CD1c-positive myeloid dendritic cell (primary cell): ENCODE measurements at regions not wholly inside any gene's neighbourhood (a gene's known extent, or its start where the extent isn't known, plus 50 kb on each side); places are given as distances from the start of the nearest gene placed in this dataset.

Experiments
- DNase-seq: peaks from one replicate; pipeline ENCODE4 v3.0.0-alpha.2; 2016; ENCODE audit errors: extremely low spot score

DNA sequence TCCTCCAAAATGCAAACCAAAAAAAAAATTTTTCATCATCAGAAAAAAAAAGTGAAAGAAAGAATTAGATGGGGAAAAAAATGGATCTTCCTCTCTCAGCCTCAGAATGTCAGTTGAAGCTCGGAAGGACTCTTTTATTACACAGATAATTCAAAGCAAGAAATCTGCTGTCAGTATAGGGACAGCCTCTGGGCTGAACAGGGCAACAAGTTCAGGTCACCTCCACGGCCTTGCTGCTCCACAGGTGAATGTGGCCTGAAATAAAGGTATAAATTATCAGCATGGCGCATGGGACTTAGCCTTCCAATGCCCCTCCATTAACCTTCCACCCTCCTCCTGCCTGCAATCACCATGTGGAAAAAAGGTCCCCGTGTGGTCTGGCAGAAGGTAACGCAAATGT is 316.8 kb upstream of the POU3F3 start:
- DNase-seq: no peak

DNA sequence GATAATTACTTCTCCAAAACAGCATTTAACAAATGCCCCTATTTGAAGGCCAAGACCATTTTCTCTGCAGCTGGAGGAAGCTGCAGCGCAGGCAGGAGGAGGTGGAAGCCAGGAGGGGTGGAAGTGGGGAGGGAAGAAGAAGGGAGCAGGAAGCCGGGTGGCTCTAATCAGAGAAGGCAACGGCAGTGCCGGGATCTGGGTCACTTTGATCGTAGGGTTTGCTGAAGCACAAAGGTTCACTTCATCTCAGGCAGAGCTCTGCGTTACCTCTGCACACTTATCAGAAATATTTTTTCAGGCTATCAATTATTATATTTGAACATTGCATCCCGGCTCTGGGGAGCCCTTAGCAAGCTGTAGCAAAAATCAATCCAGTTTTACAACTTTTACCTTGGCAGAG is 315.8 kb upstream of the POU3F3 start:
- DNase-seq: no peak

DNA sequence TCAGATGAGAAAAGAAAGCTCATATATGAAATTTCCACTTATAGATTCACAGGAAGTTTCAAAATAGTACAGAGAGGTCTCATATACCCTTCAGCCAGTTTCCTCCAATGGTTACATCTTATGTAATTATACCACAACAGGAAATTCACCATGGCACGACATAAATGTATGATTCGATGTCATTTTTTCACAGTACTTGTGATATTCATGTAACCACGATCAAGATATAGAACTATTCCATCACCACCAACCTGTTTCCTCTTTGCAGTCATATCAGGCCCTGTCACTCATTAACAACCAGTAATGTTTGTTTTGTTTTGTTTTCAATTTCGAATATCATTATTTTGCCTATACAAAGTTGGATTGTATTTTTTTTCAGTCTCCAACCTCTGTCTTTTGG is 314.3 kb upstream of the POU3F3 start:
- DNase-seq: peak; percentile 28

DNA sequence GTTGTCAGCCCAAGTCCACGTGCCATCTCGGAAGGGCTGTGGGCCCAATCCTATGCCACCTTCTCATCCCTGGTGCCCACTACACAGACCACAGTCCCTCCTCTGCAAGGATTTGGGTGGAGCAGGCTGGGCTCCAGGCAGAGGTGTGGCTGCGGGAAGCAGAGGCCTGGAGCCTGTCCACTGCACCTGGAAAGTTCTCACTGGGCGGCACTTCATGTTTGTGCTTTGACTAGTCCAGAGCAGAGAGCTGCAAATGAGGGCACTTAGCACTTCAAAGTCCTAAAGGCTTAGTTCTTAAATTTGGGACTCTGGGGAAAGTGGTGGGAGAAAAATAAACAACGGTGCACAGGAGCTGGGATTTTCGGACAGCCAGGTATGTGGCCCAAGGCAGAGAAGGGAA is 308.9 kb upstream of the POU3F3 start:
- no peak for DNase-seq

DNA sequence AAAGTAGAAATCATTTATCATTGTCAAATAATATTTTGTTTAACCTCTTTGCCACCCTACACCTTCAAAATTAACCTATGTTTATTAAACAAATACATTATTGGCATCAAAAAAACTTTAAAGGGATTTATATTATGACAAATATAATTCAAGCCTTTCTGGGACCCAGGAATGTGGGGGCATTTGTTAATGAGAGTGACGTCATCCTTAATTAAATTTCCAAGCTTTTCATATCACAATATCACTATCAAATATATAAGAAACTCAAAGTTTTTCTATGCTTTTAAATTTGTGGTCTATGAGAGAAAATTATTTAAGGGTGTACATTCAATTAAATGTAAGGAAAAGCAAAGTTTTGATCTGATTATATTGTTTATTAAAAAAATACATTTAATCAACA is 307.4 kb upstream of the POU3F3 start:
- DNase-seq: no peak

DNA sequence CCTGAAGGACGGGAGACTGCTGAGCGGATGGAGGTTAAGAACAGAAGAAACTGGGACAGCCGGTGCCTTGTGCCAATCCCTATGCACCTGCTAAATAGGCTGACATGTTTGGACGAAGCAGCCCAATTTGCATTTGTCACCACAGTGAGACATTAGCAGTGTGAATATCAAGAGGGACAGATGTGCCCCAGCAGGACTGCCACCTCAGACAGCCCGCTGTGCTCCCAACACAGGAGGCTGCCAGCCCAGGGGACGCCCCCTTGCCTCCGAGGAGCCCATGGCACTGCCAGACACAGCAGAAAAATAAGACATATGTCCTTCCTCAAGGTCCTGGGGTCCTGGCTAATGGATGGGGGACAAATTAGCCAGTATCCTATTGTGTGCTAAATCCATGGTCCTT is 306.7 kb upstream of the POU3F3 start:
- no peak for DNase-seq

DNA sequence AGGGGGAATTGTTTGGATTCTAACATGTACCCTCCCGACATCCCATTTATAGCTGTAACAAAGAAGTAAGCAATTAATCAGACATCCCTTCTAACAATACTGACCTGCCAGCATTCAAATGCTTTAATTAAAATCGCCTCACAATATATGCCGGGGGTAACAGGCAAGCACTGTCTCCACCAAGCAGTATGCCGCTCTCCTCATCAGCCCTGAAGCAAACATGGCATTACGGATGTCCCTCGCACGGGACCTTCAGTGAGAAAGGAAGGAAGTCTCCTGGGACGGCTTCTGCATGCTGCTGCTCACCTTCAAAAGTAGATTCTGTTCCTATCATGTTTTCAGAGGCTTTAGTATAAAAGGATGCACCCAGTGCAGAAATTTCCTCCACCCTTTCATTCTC is 292.7 kb upstream of the POU3F3 start:
- DNase-seq: no peak

DNA sequence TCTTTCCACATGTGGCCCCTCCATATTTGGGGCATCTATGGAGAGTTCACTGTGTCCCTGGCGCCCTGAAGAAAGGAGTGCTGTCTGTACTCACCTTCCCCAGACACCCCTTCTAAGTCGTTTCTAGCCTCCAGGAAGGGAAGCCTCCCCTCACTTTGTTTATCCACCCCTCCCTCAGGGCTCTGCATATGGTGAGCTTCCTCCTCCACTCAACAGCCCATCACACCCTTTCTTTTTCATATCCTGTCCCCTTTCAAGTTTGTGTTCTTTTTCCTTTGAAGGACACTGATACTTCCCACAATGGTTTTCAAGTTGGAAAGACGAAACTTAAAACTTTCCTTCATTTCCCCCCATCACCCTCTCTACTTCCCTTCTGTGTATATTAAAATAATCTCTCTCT is 291.4 kb upstream of the POU3F3 start:
- DNase-seq: no peak

DNA sequence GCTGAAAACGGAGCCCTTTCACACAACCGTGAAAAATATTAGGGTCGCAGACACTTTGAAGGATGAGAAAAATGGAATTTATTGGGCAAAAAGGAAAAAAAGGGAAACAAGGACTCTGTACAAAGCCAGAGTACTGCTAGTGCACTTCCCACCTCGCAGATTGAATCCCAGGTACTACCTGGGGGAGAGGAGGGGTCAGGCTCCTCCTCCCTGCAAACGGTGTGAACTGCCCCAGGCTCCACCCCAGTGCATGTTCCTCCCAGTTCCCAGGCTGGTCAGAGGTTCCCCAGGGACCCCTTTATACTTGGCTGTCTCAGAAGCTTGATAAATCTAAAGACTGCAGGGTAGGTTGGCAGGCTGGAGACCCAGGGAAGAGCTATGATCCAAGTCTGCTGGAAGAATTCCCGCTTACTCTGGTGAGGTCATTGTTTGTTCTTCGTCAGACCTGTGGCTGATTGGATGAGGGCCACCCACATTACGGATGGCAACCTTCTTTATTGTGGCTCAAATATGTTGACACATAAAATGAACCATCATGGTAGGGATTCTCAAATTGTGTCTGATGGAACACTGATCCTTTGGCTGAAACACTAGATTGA is 290.4 kb upstream of the POU3F3 start:
- DNase-seq: no peak

DNA sequence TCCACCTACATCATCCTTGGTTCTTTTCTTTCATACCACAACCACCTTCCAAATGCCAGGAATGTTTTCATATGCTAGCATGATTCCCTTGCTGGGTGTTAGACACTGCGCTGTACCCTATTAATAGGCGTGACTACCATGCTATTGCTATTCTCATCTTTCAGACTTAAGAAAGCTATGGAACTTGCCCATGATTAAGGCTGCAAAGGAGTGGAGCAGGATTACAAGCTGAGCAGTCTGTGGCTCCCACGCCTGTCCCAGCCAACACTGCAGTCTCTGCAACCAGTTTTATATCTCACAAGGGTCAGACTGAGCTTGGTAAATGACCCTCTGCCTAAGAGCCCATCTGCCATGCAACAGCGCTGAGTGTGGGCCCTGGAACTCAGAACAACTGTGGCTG is 285.7 kb upstream of the POU3F3 start:
- DNase-seq: no peak

DNA sequence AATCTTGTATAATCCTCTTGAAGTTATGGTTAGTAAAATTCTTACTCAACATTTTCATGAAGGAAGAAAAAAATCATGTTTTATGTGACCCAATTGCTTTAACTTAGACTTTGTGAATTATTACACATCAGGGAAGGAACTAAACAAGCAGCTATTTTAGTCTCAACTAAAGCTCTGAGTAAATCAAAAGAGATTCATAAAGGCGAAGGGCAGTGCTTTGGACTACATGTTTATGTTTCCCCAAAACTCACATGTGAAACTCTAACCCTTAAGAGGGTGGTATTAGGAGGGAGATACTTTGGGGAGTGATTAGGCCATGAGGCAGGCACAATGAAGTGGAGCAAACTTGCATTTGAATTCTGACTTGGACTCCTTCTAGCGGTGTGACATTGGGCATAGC is 283.7 kb upstream of the POU3F3 start:
- DNase-seq: no peak

DNA sequence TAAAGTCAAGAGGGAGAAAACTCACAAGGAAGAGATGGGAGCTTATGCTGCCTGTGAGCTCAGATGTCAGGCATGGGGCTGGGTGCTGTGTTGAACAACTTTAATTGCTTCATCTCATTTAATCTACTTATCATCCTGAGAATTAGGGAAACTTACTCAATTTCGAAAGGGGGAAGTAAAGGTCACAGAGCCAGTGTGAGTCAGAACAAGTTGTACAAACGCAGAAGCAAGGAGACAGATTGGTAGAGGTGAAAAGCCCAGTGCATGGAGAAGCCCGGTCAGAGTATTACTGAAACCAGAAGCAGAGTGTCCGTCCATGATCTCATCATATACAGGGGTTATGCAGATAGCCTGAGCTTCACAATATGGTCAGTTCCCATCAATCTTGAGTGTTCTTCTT is 281.1 kb upstream of the POU3F3 start:
- peak; percentile 84 for DNase-seq

DNA sequence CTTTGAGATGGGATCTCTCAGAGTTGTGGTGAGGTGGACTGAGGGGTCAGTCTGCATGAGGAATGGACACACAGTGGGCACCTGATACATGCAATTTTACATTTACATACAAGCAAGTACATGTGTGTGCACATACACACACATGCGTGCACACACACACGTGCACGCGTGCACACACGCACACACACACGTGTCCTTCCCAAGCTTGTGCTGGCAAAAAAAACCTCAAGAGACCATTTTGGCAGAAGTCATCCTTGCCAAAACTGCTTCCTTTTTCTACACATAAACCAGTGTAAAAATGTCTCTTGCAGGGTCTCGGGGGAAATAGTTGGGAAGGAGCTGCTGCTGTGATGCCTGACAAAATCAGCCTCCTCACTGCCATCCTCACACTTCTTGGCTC is 279.5 kb upstream of the POU3F3 start:
- no peak for DNase-seq

DNA sequence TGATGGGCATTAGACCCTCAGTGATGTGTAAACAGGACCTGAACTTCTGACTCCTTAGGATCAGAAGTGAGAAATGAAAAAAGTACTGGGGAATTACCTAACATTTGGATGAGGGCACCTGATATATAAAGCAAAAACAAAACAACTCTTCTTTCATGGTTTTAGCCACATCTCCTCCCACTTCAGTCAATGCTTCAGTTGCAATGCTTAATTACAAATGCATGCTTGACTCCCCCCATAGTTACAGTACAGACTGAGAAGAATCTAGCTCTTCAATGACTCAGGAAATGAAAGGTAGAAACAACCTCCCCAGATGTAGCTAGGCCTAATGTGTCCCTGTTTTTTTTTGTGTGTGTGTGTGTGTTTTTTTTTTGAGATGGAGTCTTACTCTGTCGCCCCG is 276.8 kb upstream of the POU3F3 start:
- DNase-seq: no peak

DNA sequence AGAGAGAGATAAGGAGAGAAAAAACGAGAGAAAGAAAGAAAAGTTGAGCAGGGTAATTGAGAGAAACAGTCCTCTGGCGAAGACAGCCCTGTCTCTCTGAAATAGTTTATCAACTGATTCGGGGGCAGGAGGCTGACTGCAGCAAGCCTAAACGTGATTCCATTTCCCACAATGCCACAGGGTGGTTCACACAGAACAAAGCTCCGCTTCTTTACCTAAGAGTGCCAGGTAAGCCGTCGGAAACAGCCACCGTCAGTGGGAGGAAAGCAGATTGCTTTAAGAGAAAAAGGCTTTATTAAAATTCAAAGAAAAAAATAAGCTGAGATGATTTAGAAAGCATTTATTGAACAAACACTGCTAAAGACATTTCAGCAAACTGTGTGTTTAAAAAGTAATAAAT is 271.4 kb upstream of the POU3F3 start:
- no peak for DNase-seq

DNA sequence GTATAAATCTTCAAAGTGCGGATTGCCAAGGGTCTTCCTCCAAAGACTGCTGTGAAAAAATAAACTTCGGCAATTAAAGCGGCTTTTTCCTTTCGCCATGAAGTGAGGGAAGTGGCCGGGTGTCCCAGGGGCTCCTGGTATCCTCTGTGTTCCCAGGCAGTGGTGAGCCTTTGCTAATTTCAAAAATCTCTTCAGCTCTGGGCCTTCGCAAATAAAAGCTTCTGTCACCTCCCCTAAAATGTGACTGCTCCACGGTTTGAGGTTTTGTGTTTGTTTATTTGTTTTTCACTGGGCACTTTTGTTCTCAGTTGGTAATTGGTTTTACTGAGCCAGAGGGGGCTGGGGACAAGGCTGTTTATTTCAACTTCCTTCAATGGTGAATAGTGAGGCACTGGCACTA is 270.1 kb upstream of the POU3F3 start:
- DNase-seq: no peak

DNA sequence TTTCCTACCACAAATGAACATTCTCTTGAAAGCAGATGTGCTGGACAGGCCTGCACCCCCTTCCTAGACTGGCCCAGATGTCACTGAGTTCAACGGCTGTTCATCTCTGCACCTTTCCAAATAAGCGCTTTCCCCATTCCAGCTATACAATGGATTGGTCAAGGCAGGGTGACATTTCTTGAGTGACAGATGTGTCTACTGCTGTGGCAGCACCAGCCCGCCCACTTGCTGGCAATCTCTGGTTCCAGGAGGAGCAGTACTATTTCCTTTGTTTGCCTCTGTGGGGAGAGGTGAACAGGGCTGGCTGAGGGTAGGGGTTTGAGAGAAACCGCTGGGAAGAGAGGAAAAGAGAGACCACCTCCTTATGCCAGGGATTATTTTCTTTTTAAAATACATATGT is 269.5 kb upstream of the POU3F3 start:
- DNase-seq: no peak

DNA sequence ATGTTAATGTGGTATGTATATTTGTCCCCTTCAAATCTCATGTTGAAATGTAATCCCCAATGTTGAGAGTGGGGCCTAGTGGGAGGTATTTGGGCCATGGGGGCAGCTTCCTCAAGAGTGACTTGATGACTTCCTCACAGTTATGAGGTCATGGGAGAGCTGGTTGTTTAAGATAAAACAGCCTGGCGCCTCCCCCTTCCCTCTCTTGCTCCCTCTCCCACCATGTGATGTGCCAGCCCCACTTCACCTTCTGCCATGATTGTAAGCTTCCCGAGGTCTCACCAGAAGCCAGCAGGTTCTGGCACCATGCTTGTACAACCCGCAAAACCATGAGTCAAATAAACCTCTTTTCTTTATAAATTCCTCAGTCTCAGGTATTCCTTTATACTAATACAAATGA is 258.3 kb upstream of the POU3F3 start:
- no peak for DNase-seq

DNA sequence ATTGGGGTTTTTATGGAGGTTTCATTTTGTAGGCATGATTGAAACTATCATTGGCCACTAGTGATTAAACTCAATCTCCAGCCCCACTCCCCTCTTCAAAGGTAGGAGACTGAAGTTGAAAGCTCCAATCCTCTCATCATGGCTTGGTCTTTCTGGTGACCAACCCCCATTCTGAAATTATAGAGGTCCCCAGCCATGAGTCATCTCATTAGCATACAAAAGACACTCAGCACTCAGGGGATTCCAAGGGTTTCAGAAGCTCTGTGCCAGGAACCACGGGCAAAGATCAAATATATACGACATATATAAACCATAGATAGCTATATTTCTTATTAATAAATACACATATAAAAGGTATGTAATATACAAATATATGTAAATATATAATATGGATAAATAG is 256.0 kb upstream of the POU3F3 start:
- DNase-seq: no peak

DNA sequence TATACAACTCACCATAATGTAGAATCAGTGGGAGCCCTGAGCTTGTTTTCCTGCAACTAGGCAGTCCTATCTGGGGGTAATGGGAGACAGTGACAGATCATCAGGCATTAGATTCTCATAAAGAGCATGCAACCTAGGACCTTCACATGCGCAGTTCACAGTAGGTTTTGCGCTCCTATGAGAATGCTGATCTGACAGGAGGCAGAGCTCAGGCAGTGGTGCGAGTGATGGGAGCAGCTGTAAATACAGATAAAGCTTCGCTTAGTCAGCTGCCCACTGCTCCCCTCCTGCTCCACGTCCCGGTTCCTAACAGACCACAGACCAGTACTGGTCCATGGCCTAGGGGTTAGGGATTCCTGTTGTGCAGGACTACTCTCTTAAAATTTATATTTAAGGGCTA is 255.3 kb upstream of the POU3F3 start:
- DNase-seq: no peak

DNA sequence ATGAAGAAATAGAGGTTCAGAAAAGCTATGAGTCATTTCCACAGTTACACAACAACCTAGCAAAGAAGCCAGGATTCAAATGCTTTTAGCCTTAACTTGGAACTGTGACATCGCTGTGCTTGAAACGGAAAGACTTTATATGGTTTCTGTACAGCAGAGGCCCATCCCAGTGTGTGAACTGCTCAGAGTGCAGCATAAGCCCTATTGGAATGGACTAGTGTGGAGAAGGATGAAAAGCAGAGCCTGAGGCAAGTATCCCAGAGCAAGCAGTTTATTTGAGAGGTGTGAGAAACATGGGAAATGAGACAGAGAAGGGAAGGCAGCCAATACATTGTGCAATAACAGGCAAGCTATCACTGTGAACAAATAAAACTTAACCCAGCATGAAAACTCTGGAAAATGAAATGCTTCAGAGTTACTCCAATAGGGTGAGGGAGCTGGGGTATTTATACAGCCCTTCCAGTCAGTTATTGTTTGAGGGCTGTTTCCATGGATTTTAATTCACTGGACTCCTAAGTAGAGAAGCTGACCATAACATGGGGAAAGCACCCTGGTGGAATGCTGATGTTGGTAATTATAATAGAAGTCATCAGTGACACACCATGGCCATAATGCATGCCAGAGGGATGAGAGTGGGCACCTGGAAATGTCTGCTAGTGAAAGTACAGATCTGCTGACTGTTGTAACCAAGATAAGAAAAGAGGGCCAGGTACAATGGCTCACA is 254.0 kb upstream of the POU3F3 start:
- DNase-seq: peak; percentile 33

DNA sequence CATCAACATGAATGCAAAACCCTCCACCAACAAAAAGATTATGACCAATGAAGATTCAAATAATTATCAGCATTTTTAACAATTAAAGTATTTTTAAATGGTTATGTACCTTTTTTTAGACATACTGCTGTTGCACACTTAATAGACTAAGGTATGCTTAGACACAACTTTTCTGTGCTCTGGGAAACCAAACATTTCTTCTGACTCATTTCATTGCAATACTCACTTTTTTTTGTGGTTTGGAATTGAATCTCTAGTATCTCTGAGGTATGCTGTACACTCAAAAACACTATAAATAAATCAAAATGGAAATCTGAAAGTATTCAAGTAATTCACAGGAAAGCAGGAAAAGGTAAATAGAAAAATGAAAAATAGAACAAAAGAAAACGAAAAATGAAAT is 247.9 kb upstream of the POU3F3 start:
- no peak for DNase-seq

DNA sequence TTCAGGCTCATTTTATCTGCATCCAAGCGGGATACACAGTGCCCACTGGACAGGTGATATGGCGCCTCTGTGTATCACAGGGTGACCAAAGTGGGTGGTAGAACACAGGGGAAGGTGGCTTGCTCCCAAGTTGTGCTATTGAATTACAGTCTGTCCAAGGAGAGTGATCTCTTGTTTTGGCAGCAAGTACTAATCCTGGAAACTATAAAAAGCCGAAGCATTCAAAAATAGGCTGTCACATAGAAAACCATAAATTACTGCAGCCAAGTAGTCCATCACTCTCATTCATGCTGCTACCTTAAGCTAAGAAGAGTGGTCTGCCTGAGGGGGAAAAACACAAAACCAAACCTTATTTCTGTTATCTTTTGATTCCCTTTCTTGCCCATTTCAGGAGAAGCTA is 237.1 kb upstream of the POU3F3 start:
- DNase-seq: no peak

DNA sequence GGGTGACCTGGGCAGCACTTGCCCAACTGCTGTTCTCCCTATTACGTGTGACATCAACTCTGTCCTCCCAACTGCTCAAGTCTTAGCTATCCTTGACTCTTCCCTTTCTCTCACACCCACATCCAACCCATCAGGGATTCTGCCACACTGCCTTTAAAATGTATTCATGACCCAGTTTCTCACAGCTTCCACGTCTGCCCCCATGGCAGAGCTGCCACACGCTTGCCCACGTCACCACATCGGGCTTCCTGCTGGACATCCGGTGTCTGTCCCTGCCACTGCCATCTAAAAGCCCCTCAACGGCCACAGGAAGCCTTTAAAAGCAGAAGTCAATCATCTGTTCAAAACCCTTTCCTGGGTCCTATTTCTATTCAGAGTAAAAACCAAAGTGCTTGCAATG is 233.1 kb upstream of the POU3F3 start:
- peak; percentile 8 for DNase-seq
